PC-3 (cell line): ENCODE measurements at regions not wholly inside any gene's neighbourhood (a gene's known extent, or its start where the extent isn't known, plus 50 kb on each side); places are given as distances from the start of the nearest gene placed in this dataset.
"Not testable (repeated sequence)": the region's sequence is repeated elsewhere in the genome, so short reads cannot be mapped to it uniquely, and the experiment has no call there.

Experiments used
- ATAC-seq: fragments of 200-7000 bp; cut with Tn5 transposase; 2 replicates; pipeline ENCODE4 v1.9.1; 2020; ENCODE audit warnings: mild to moderate bottlenecking, moderate library complexity
- BruUV-seq: library from RNA; stranded (reverse); fragments of 400-500 nt; replicated peaks from 2 replicates; lab custom pipeline; 2021; lab: Mats Ljungman, UMichigan
- CTCF ChIA-PET: fragments of 300-600 bp; sonication (Branson Sonifier 250); formaldehyde crosslinking; loops from one replicate; lab custom pipeline; 2022; ENCODE audit warnings: antibody characterized with exemption; lab: Charles Lee
- POLR2A ChIA-PET: fragments of 300-600 bp; sonication (Branson Sonifier 250); formaldehyde crosslinking; loops from one replicate; lab custom pipeline; 2022; ENCODE audit warnings: antibody characterized with exemption; ENCODE audit not compliant: unreplicated experiment; lab: Charles Lee
- DNase-seq: peaks from one replicate; pipeline ENCODE4 v3.0.0-alpha.2; 2015
- H2AFZ ChIP-seq: fragments of 300-600 bp; sonication (generic); 2 replicates; pipeline ENCODE4 v1.6.0; 2016; ENCODE audit warnings: antibody characterized with exemption, low read length
- H3F3A ChIP-seq: fragments of 300-600 bp; sonication (generic); one replicate; pipeline ENCODE4 v1.6.0; 2017; ENCODE audit warnings: antibody characterized with exemption, low read length, control low read depth, mild to moderate bottlenecking; ENCODE audit not compliant: unreplicated experiment
- H3K27ac ChIP-seq: fragments of 300-600 bp; sonication (generic); 2 replicates; pipeline ENCODE4 v1.5.1; 2016; ENCODE audit warnings: mild to moderate bottlenecking, low read length
- H3K27me3 ChIP-seq: fragments of 300-600 bp; sonication (generic); 2 replicates; pipeline ENCODE4 v1.6.1; 2016; ENCODE audit warnings: low read length, mixed read lengths
- H3K36me3 ChIP-seq: fragments of 300-600 bp; sonication (generic); 2 replicates; pipeline ENCODE4 v1.6.1; 2016; ENCODE audit warnings: low read depth, mixed run types, low read length, mixed read lengths
- H3K4me1 ChIP-seq: fragments of 300-600 bp; sonication (generic); 2 replicates; pipeline ENCODE4 v1.5.1; 2016; ENCODE audit warnings: low read length; ENCODE audit not compliant: insufficient read depth
- H3K4me2 ChIP-seq: fragments of 300-600 bp; sonication (generic); 2 replicates; pipeline ENCODE4 v1.6.0; 2016; ENCODE audit warnings: low read length
- H3K4me3 ChIP-seq: fragments of 300-600 bp; sonication (generic); 2 replicates; pipeline ENCODE4 v1.5.1; 2016; ENCODE audit warnings: mild to moderate bottlenecking, low read length, mixed read lengths
- H3K79me2 ChIP-seq: fragments of 300-600 bp; sonication (generic); 2 replicates; pipeline ENCODE4 v1.6.1; 2017; ENCODE audit warnings: low read length, mixed read lengths
- H3K9ac ChIP-seq: fragments of 300-600 bp; sonication (generic); 2 replicates; pipeline ENCODE4 v1.6.0; 2016; ENCODE audit warnings: mild to moderate bottlenecking, low read length
- H3K9me2 ChIP-seq: fragments of 300-600 bp; sonication (generic); replicated peaks from 2 replicates; pipeline ENCODE4 v1.6.1; 2016; ENCODE audit warnings: mixed run types, low read length, mixed read lengths
- H3K9me3 ChIP-seq: fragments of 300-600 bp; sonication (generic); 2 replicates; pipeline ENCODE4 v1.6.1; 2016; ENCODE audit warnings: low read length, mixed read lengths
- H4K20me1 ChIP-seq: fragments of 300-600 bp; sonication (generic); 2 replicates; pipeline ENCODE4 v1.6.1; 2016; ENCODE audit warnings: low read length, mixed read lengths
- CTCF ChIP-seq: fragments of 300-600 bp; sonication (generic); conservative IDR thresholded peaks from 2 replicates; pipeline ENCODE4 v1.5.1; 2017; ENCODE audit warnings: antibody characterized with exemption, low read depth, mild to moderate bottlenecking, low read length
- EZH2 ChIP-seq: fragments of 300-600 bp; sonication (generic); IDR thresholded peaks from one replicate; pipeline ENCODE4 v1.6.1; 2017; ENCODE audit warnings: antibody characterized with exemption, mild to moderate bottlenecking, low read length; ENCODE audit not compliant: unreplicated experiment
- EZH2phosphoT487 ChIP-seq: fragments of 300-600 bp; sonication (generic); IDR thresholded peaks from 2 replicates; pipeline ENCODE4 v1.6.1; 2018; ENCODE audit warnings: mild to moderate bottlenecking, antibody characterized with exemption, low read length, borderline replicate concordance
- intact Hi-C: fragments of 100-400 bp; cut with micrococcal nuclease; formaldehyde crosslinking; loops from 2 replicates; pipeline ENCODE4 v1.9.0; 2023

GRCh38 chr18:68164909-68165308, 550.0 kb downstream of the TMX3 start:
- BruUV-seq, result no TSS peak

DNA sequence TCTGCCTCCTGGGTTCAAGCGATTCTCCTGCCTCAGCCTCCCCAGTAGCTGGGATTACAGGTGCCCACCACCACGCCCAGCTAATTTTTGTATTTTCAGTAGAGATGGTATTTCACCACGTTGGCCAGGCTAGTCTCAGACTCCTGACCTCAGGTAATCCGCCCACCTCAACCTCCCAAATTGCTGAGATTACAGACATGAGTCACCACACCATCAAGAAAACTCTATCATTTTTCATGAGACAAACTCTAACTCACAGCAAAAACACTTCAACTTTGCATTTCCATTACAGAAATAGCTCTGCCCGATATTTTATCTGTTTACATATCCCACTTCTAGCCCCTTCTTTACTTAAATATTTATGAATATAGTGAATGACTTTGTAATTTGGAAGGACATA, 561.1 kb downstream of the TMX3 start:
- CTCF ChIA-PET, result not testable (repeated sequence)

More at GRCh38 chr18:68164909-68165308, 550.0 kb downstream of the TMX3 start:
- ATAC-seq, result no peak
- H3K4me1 ChIP-seq, result no peaks in the 10 kb centered on the region; the same call in 1 of the 2 replicates
- H3K9me3 ChIP-seq, result no peaks in the 10 kb centered on the region
- no peak overlapping the region for H3K27ac ChIP-seq
- CTCF ChIA-PET, result no interaction called here
- no peak for TF ChIP-seq EZH2
- TF ChIP-seq EZH2phosphoT487, result no peak
- TF ChIP-seq CTCF, result no peak
- H2AFZ ChIP-seq, result no peak overlapping the region
- no peak overlapping the region for H3K9ac ChIP-seq
- H4K20me1 ChIP-seq, result no peaks in the 10 kb centered on the region
- H3K36me3 ChIP-seq, result no peaks in the 10 kb centered on the region
- DNase-seq, result no peak
- H3K79me2 ChIP-seq, result no peaks in the 10 kb centered on the region
- POLR2A ChIA-PET, result no interaction called here
- H3K4me3 ChIP-seq, result no peak overlapping the region
- H3F3A ChIP-seq, result no peaks in the 10 kb centered on the region
- H3K4me2 ChIP-seq, result no peak overlapping the region
- H3K27me3 ChIP-seq, result no peaks in the 10 kb centered on the region
- H3K9me2 ChIP-seq, result no peaks in the 10 kb centered on the region; the same call in 1 of the 2 replicates
- intact Hi-C loops, result no loop called here

DNA sequence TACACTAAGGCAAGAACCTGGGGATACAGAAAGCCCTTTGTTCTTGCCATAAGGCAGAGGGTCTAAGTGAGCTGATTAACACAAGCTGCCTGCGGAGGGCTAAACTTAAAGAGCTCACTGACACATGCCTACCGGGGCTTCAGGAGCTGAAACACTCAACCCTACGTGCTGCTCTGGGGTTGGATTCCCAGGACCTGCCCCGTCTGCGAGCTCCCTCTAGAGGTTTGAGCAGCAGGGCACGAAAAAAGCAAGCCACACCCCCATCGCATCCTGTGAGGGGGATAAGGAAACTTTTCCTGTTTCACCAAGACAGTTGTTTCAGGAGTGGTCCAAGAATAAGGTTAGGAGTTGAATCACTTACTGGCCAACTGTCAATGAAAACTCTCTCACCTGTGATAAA, 562.1 kb downstream of the TMX3 start:
- BruUV-seq, result no TSS peak
- no peaks in the 10 kb centered on the region for H3K9me3 ChIP-seq
- CTCF ChIA-PET, result no interaction called here
- no peak overlapping the region for H3K27ac ChIP-seq
- H3K36me3 ChIP-seq, result no peaks in the 10 kb centered on the region
- H3K79me2 ChIP-seq, result no peaks in the 10 kb centered on the region
- H3K4me3 ChIP-seq, result no peak overlapping the region
- H3F3A ChIP-seq, result no peaks in the 10 kb centered on the region
- peaks cover 5% of the 10 kb centered on the region for H3K4me1 ChIP-seq
- H4K20me1 ChIP-seq, result no peaks in the 10 kb centered on the region
- POLR2A ChIA-PET, result no interaction called here
- H3K4me2 ChIP-seq, result no peak overlapping the region
- intact Hi-C loops, result no loop called here
- H3K27me3 ChIP-seq, result no peaks in the 10 kb centered on the region
- H3K9ac ChIP-seq, result no peak overlapping the region
- ATAC-seq, result no peak
- no peaks in the 10 kb centered on the region for H3K9me2 ChIP-seq
- TF ChIP-seq EZH2phosphoT487 (no peak), CTCF (peak; percentile 34; the same call in 1 of the 2 replicates)
- H2AFZ ChIP-seq, result no peak overlapping the region
- no peak for DNase-seq

More for the DNA sequence above, 561.1 kb downstream of the TMX3 start:
- H3K79me2 ChIP-seq, intact Hi-C loops, H4K20me1 ChIP-seq, H3K9me2 ChIP-seq, H3K36me3 ChIP-seq, H3K9ac ChIP-seq, BruUV-seq, H3F3A ChIP-seq, H3K9me3 ChIP-seq, H3K4me2 ChIP-seq, POLR2A ChIA-PET, H3K27ac ChIP-seq, H3K4me1 ChIP-seq, H2AFZ ChIP-seq, ATAC-seq, H3K27me3 ChIP-seq, H3K4me3 ChIP-seq: not testable (repeated sequence)
- DNase-seq, result peak; percentile 11
